ENCODE measurements at regions not wholly inside any gene's neighbourhood (a gene's known extent, or its start where the extent isn't known, plus 50 kb on each side); places are given as distances from the start of the nearest gene placed in this dataset.

DNA sequence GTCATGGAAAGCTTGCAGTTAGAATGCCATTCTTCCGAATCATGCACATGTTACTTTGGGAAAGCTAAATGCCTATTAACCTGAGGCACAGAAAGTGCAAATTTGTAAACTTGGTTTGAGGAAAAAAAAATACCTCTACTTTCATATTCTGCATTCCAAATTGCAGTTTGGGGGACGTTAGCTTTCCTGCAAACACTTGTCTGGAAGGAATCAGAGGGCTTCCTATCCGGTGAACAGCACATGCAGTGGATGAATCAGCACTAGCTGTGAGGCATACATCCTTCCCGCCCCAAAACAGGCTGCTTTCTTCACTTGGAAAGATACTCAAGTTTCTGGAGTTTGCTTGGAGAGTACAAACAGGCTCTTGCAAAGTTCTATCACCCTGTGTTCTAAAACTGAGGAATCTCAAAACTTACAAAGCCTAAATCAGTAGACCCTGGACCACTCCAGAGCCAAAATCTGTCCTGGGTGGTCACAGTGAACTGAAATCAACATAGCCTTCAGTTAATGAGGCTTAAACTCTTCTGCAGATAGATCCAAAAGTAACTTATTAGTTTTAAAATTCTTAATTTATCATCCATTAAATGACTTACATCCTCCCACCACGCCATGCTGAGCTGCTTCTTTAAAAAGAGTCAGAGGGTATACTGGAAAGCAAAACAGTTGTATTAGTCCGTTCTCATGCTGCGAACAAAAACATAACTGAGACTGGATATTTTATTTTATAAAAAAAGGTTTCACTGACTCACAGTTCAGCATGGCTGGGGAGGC lies 802.3 kb upstream of the ARGLU1 start:
- DNase-seq, result no peak

DNA sequence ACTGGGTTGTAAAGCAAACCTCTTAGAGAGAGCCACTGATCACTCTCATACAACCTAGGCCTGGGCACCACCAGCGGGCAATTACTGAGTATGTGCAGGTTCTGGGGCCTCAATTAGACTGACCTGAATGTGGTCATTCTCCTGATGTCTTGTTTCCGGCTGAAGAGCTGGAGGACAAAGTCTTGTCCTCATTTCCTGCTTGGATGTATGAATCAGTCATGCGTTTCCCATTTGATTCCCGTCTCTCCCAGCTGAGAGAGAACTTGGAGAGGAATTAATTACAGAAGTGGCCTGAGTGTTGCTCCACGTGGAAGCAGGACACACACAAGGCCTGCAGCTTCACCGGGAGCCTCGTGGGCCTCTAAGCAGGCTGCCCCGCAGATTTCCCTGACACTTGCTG lies 799.3 kb upstream of the ARGLU1 start:
- DNase-seq, result no peak

DNA sequence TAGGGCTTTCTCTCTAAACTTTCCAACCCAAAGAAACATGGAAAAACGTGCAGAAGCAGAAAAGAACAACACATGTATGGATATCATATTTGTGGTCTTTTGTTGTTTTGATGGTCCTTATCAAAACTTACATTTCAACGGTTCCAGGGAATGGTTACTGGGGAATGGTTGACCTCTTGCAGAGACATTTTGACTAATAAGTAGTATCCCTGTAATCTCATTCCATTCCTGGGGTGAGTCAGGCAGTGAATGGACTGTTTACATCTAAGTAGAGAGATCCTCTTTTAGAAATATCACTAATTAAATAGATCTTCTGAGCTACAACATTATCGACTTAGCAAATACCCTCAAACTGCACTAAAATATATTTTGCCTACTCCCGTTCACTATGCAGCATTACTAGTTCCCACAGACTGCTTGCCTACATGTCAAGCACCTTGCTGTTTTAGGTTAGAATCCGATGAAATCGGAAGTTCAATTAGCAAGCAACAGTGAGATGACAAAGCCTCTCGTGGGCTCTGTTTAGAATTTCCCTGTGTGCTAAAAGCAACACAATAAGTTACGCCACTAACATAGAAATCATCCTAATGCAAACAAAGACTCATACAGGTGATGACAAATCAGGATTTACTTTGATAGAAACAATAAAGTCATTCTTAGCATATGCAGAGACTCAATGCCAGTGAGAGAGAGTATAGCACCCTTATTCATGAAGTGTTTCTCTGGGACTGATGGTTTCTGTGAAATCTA lies 797.7 kb upstream of the ARGLU1 start:
- no peak for DNase-seq

GRCh38 chr13:107364658-107365057 lies 796.7 kb upstream of the ARGLU1 start:
- DNase-seq, result no peak

DNA sequence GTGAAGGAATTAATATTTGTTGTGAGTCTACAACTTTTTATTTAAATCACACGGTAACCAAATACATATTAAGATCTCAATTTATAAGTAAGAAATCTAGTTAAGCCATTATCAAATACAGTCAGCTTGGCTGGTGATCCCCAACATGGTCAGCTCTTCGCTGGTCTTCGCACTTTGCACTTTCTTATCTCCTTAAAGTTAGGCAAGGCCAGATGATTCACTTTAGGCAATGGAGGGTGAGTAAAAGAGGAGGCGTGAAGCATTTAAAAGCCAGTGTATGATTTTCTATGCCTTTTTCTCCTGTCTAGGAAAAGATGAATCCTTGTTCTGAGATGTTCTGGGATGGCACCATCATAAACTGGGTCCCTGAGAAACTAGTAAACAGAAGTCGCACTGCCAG lies 793.7 kb upstream of the ARGLU1 start:
- DNase-seq, result no peak

- DNase-seq, result no peak
These were observed 792.1 kb upstream of the ARGLU1 start for GRCh38 chr13:107360010-107360409.

- DNase-seq, result no peak
These were observed 790.9 kb upstream of the ARGLU1 start for GRCh38 chr13:107358866-107359265.

- no peak for DNase-seq
These were observed 783.4 kb upstream of the ARGLU1 start for GRCh38 chr13:107351305-107351704.

GRCh38 chr13:107348925-107349324 lies 781.0 kb upstream of the ARGLU1 start:
- no peak for DNase-seq

DNA sequence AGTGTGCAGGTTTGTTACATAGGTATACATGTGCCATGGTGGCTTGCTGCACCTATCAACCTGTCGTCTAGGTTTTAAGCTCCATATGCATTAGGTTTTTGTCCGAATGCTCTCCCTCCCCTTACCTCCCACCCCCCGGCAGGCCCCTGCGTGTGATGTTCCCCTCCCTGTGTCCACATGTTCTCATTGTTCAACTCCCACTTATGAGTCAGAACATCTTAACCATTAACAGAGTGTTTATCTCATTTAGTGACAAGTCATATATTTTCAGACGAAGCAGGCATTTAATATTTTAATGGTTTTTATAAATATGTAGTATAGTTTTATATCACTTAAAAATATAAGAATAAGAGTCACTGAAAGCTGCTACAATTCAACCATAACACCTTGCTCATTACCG lies 780.5 kb upstream of the ARGLU1 start:
- DNase-seq, result no peak

DNA sequence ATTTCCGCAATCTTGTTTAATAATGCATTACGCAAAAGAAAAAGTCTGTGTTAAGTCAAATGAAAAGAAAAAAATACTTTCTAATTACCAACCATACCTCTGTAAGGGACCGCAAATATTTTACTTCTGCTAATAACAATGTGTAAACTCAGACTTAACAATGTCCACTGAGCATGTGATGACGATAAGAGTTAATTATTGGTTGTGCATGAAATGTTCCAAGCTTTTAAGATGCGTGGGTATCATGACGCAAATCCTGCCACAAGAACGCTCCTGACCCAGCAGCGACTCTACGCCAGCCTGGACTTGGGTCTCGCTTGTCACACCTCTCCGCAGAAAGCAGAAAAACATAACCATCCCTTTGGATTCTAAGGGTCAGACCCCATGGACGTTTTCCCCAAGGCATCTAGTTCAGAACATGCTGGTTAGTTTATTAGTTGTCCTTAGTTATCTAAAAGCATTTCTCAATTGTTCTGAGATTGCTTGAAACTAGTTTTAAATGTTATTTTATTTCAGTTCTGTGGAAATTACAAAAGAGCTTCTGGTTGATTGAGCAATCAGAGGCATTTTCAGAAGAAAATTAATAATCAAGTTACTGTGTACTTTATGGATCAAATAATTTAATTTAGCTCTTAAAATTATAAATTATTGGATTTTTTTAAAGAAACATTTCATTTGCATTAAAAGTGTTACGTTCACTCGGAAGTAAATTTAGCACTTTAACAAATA lies 779.9 kb upstream of the ARGLU1 start:
- DNase-seq, result no peak

GRCh38 chr13:107342747-107343146 lies 774.8 kb upstream of the ARGLU1 start:
- no peak for DNase-seq

DNA sequence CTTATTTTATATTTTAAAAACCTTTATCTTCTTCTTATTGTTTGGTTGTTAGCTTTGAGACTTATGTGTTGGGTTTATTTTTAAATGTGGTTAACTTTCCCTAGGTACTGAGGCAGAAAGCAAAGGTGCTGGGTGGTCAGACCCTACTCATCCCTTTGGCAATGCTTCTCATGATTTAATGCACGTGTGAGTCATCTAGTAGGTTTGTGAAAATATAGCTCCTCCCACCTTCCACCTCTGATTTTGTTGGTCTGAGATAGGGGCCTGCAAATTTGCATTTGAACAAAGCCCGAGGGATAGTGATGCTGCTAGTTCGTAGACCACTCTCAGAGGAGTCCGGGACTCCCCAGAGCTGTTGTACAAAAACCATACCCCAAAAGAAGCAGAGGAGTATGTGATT lies 771.3 kb upstream of the ARGLU1 start:
- no peak for DNase-seq

DNA sequence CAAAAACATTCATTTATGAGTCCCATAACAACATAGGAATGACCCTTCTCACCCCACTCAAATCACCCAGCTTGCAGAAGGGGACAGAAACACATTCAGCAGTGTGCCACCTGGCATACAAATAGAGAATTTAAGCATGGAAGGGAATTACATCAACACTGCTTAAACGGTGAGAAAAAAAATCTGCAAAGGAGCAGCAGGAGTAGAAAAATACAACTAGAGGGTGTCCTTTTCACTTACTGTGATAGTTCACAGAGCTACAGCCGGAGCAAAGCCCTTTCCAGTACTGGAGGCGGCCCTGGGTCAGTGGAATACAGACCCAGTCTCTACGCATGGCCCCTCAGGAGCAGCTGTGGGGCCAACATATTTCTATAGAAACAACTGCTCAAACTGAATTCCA lies 764.3 kb upstream of the ARGLU1 start:
- no peak for DNase-seq

DNA sequence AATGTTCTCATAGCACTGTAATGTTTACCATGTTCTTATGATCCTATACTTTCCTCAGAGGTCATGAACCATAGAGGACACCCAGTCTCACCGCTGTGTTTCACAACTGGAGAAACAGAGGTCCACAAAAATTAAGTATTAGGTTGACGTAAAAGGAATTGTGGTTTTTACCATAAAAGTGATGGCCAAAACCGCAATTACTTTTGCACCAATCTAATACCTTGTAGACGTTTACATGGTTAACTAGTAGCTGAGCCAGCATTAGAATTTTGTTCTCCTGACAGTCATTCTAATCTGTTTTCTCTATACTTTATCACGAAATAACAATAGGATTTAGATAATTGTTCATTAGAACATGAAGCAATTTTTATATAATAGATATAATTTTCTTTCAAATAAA lies 763.4 kb upstream of the ARGLU1 start:
- DNase-seq, result no peak

DNA sequence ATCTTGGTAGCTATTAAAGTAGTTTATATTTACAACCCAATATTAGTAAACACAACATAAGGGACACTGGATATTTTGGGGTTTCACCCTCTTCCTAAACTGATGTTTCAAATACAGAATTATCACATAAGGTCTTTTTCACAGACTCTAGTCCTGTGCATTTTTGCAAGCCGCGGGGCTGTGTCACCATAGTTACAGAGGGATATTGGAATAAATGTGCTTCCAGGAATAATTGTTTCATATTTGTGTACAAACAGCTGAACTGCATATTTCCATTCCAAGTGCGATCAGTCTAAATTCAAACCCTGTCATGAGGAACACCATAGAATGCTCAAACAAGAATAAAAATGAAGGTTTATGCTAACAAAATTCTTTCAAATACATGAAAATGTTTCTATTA lies 762.5 kb upstream of the ARGLU1 start:
- no peak for DNase-seq

DNA sequence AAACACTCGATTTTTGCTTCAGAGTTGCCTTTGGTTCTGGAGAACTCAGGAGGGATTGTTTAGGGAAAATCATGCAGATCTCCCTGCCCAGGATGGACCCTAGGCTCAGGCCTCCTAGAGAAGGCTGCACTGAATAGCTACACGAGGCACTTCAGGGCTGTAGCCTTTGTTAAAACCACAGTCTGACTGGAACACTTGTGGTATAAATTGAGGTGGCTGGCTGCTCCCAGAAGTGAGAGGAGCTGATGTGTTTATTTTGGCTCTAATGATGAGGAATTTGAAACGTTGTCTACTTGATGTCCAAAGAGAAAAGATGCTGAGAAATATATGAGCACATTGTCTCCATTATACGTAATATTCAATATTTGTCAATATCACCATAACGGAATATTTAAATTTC lies 762.1 kb upstream of the ARGLU1 start:
- DNase-seq, result no peak

- no peak for DNase-seq
These were observed 756.7 kb upstream of the ARGLU1 start for GRCh38 chr13:107324416-107325204.

- no peak for DNase-seq
These were observed 754.3 kb upstream of the ARGLU1 start for GRCh38 chr13:107322228-107322627.

DNA sequence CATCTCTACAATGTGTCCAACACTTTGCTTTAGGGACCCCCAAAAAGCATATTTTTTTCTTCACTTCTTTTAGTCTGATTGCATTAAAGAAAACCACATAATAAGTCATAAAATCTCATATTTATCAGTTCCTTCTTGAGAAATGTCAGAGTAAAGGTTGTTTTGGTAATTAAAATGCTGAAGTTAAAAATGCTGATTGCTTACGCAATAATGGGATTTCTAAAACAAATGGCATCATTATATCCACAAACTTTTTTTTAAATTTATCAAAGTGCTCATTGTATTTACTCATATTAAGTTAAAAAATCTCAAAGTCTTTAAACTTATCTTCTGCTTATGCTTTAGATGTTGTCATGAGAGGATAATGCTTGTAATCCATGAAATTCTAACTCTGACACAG lies 737.2 kb upstream of the ARGLU1 start:
- no peak for DNase-seq

GRCh38 chr13:107301724-107302374 lies 733.9 kb upstream of the ARGLU1 start:
- DNase-seq, result no peak

GRCh38 chr13:107299717-107300116 lies 731.8 kb upstream of the ARGLU1 start:
- no peak for DNase-seq

- DNase-seq, result no peak
These were observed 728.9 kb upstream of the ARGLU1 start for GRCh38 chr13:107296804-107297203.

All from CD4-positive, alpha-beta T cell treated with Interleukin-10 for 1 hour (primary cell).